Omental fat pad (tissue), 3 donors: ENCODE measurements at regions not wholly inside any gene's neighbourhood (a gene's known extent, or its start where the extent isn't known, plus 50 kb on each side); places are given as distances from the start of the nearest gene placed in this dataset.

Source experiments
- ATAC-seq: fragments of 150-250 bp; one replicate; pipeline ENCODE4 v1.9.1; 2016; ENCODE audit warnings: mild to moderate bottlenecking, moderate library complexity; ENCODE audit not compliant: low FRiP score
- DNase-seq: peaks from one replicate; pipeline ENCODE4 v3.0.0-alpha.2; 2019; ENCODE audit warnings: low spot score
- TF ChIP-seq, protein P1 (sequence below), 3 donors: fragments of 450-650 bp; IDR thresholded peaks; one replicate each; pipeline ENCODE4 v1.5.1; 2016 to 2017; ENCODE audit warnings: antibody characterized with exemption in 3 of 3, mild to moderate bottlenecking in 3 of 3, moderate library complexity in 2 of 3

DNA sequence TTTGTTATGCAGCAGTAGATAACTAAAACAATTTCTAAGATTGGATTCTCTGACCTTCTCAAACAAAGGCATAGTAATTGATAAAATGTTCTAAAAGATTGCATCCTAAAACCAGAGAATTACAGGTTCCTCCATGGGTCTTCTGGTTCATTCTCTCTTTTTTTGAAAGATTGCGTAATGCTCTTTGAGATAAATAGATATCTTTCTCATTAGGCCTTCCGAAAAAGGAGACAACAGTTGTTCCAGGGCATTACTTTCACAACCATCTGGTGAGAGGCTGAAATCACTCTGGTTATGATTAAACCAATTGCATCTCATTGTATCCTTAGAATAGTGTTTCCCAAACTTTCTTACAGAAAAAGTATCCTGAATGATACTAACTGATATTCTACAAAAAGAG is 174.7 kb upstream of the NREP start:
- TF ChIP-seq, protein P1, sequence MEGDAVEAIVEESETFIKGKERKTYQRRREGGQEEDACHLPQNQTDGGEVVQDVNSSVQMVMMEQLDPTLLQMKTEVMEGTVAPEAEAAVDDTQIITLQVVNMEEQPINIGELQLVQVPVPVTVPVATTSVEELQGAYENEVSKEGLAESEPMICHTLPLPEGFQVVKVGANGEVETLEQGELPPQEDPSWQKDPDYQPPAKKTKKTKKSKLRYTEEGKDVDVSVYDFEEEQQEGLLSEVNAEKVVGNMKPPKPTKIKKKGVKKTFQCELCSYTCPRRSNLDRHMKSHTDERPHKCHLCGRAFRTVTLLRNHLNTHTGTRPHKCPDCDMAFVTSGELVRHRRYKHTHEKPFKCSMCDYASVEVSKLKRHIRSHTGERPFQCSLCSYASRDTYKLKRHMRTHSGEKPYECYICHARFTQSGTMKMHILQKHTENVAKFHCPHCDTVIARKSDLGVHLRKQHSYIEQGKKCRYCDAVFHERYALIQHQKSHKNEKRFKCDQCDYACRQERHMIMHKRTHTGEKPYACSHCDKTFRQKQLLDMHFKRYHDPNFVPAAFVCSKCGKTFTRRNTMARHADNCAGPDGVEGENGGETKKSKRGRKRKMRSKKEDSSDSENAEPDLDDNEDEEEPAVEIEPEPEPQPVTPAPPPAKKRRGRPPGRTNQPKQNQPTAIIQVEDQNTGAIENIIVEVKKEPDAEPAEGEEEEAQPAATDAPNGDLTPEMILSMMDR (IDR thresholded peaks at IDR 0.05) = no peak
- ATAC-seq (no peak), DNase-seq (no peak)

DNA sequence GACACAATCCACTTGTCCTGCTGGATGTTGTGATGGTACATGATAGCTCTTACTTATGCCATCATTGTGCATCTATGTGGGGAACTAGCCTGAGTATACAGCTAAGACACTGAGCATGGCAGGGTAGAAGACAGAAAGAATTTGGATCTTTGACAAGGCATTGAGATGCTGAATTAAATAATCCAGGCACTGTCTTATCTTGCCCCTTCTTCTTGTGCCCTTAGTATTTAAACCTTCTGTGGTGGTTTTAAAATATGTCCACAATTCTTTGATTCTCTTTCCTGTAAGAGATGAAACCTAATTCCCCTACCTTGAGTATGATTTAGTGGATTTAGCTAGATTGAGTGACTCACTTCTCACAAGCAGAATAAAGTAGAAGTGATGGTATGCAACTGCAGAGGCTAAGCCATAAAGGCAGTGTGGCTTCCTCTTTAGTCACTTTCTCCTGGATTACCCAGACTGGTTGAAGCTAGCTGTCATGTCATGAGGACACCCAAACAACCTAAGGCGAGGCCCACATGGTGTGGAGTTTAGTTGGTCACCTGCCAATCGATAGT is 174.0 kb upstream of the NREP start:
- ATAC-seq (peak; percentile 35), DNase-seq (no peak)
- TF ChIP-seq, protein P1 (IDR thresholded peaks at IDR 0.05) = no peak

- DNase-seq (no peak), ATAC-seq (no peak)
- TF ChIP-seq, protein P1 (IDR thresholded peaks at IDR 0.05) = no peak
Measured at GRCh38 chr5:111930449-111930848, 173.5 kb upstream of the NREP start.

- TF ChIP-seq, protein P1 (IDR thresholded peaks at IDR 0.05) = no peak
- DNase-seq = no peak
- ATAC-seq = peak; percentile 93
Measured at GRCh38 chr5:111929867-111930266, 172.9 kb upstream of the NREP start.

DNA sequence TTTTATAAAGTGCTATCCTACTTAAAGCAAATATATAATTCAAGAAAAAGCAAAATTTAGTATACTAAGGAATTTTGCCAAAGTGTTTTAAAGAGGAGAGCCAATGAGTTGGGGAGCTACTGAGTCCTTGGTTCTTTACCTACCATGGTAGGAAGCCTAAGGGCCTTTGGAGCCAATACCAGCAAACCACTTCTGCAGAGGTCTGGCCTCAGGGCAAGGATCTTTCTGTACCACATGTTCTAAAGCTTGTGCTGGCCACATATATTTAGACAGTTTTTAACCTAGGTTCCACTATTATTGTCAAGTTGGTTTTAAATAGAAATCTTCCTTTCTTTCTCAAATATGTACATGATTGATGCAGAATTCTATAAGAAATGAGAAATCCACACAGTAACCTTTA is 172.3 kb upstream of the NREP start:
- no peak for ATAC-seq
- DNase-seq = no peak
- TF ChIP-seq, protein P1 (IDR thresholded peaks at IDR 0.05) = no peak

- DNase-seq (no peak), ATAC-seq (no peak)
- TF ChIP-seq, protein P1 (IDR thresholded peaks at IDR 0.05) = no peak
Measured at GRCh38 chr5:111928511-111928910, 171.5 kb upstream of the NREP start.

DNA sequence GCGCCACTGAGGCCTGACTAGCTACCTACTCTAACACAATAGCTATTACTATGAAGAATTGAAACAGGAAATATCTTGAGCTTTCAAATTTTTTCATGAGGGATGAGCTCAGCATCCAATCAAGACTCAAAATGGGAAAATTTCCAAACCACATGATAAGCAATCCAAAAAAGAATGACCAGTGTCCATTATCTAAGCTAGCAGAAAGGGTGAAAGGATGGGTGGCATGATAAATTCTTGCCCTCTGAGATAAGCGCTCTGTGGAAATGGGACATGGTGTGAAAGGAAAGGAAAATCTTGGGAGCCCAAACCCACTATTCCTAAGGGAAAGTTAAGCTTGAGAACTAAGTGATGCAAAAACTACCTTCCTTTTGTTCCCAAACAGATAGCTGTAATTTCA is 170.2 kb upstream of the NREP start:
- no peak for ATAC-seq
- no peak for DNase-seq
- TF ChIP-seq, protein P1 (IDR thresholded peaks at IDR 0.05) = no peak
